ENCODE measurements at regions not wholly inside any gene's neighbourhood (a gene's known extent, or its start where the extent isn't known, plus 50 kb on each side); places are given as distances from the start of the nearest gene placed in this dataset.

GRCh38 chr16:66240631-66241395 is 125.7 kb upstream of the CDH5 start:
- no peak for DNase-seq

DNA sequence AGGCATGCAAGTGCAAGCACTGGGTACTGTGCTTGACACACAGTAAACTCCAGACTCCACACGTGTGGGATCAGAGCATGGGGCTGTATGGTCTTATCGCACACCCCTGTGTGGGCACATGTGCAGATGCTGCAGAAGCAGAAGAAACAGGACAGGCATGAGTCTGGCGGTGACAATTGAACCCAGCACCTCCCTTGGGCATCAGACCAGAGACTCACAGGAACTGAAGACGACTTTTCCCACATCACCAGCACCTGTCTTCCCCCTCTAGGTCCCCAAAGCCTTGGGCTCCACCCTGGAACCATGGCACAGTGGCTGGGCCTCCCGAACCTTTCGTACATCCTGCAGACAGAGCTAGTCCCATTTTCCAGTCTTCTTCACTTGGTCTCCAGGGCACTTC is 126.4 kb upstream of the CDH5 start:
- no peak for DNase-seq

GRCh38 chr16:66238696-66239095 is 127.8 kb upstream of the CDH5 start:
- DNase-seq: no peak

- no peak for DNase-seq
These were observed 130.2 kb upstream of the CDH5 start for GRCh38 chr16:66236301-66236700.

DNA sequence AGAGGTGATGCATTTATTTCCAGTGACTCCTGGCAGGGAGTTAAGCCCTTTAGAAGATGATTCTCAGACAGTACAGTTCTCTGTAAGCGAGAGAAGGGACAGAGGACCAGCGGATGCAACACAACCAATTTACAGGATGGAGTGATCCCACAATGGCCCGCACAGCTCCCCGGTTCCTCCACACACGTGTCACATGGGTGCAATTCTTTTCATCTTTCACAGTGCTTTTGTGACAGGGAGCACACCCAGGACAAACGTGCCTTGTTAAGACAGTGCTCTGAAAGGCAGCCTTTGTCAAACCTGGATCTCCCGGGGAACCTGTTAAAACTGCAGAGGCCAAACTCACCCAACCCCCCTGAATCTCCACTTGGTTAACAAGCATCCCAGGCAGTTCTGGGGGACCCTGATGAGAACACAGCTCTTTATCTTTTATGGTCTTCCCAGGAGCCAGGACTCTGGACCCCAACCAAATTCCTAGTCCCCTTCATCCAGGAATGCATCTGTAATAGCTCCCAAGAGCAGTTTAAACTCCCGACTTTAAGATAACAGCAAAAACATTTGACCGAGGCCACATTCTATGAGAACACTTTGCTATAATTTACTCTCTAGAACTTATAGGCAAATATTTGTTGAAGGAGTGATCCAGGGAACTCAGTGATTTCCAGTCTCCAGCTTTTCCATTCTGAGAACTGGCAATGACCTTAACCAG is 134.9 kb upstream of the CDH5 start:
- peak; percentile 13 for DNase-seq

DNA sequence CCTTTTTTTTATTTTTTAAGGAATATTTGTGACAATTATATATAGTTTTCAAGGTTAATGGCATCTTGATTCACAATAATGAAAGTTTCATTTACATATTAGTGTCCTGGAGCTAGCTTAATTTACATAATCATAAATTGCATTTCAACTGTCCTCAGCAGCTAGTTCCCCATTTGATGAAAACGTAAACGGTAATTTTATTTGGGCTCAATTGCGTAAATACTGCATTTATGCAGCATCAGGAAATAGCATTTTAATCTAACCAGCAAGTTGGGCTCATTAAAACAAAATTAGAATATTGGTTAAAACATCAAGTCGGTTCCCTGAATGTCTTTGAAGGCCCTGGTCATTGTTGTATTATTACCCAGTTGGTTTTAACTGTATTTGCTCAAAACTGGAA is 136.8 kb upstream of the CDH5 start:
- DNase-seq: no peak

DNA sequence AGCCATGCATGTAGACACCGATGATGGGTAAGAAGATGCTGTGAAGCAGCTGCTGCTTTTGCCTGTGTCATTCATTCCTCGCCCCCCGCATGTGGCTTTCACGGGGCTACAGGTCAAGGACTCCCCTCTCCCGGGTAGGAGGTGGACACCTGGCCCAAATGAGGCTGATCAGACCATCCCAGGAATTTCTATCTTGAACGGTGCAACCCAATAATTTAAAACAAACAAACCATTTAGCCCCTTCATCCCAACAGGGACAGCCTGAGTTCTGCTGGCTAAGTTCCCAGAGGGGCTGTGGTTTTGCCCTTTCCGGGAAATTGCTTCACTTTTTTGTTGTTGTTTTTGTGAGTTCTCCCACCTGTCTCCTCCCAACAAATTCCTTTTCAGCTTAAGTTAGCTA is 137.7 kb upstream of the CDH5 start:
- no peak for DNase-seq

GRCh38 chr16:66227766-66228530 is 138.5 kb upstream of the CDH5 start:
- no peak for DNase-seq

DNA sequence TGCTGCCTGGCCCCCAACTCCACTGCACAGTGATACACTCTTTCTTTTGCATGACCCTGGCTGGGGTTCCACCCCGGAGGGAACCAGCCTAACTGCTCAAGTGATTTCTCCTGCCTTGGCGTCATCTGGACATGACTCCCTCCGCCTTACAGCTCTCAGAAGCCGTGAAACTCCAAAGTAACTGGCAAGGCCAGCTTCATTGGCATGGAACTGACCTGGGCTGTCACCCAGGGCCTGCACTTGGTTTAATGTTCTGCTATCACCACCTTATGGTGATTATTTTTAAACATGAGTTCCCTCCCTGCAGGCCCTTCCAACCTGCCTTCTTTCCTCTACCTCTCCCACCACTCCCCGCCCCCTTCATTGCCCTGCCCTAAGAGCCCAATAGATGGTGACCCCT is 139.7 kb upstream of the CDH5 start:
- no peak for DNase-seq

DNA sequence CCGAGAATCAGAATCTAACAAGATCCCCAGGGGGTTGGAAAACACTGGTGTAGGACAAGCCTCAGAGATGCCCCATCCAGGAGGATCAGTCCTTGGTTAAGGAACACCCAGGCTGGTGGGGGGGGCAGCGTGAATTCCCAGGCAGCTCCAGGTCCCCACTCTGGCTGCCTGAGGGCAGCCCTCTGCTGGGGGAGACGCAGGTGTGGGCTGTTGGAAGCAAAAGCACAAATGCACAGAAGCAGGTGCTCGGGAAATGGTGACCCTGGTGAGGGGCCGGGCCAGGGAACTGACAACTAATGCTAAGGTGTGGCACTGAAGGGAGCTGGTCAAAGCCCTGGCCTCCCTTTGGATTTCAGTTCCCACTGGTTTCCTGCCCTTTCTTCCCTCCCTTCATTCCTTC is 140.8 kb upstream of the CDH5 start:
- DNase-seq: no peak

DNA sequence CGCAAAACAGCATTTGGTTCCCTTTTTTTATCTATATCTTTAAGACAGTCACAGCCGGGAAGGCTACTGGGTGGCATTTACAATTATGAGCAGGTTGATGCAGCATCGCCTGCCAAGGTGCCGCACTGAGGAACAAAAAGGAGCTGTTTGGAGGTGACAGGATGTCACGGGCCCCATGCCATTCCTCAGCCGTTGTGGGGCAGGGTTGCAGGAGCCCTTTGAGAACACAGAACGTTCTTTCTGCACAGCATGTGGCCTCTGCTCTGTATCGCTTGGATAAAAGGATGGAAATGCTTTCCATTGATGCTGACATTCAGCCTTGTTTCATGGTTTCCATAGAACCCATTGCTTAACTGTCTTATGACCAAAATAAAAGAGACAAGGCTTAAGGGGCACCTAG is 141.9 kb upstream of the CDH5 start:
- peak; percentile 72 for DNase-seq

- no peak for DNase-seq
These were observed 142.3 kb upstream of the CDH5 start for GRCh38 chr16:66224186-66224585.

GRCh38 chr16:66223176-66223780 is 143.2 kb upstream of the CDH5 start:
- DNase-seq: no peak

GRCh38 chr16:66222756-66223155 is 143.7 kb upstream of the CDH5 start:
- no peak for DNase-seq

DNA sequence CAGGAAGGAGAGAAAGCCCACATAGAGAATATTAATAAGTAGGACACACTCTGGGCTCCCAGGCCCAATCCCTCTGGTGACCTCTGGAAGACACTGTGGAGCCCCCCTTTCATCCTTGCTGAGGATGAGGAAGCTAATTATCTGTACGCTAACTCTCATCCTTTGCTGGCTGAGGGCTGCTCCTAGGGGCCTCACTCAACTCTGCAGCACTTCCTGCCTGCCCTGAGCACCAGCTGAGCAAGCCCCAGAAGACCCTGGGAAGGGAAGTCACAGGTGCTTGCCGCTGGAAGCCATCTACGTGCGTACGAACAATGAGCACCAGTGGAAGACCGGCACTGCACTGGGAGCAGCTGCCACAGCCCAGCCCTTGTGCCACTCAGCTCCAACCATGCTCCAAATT is 145.8 kb upstream of the CDH5 start:
- peak; percentile 49 for DNase-seq

GRCh38 chr16:66219491-66219890 is 147.0 kb upstream of the CDH5 start:
- DNase-seq: no peak

DNA sequence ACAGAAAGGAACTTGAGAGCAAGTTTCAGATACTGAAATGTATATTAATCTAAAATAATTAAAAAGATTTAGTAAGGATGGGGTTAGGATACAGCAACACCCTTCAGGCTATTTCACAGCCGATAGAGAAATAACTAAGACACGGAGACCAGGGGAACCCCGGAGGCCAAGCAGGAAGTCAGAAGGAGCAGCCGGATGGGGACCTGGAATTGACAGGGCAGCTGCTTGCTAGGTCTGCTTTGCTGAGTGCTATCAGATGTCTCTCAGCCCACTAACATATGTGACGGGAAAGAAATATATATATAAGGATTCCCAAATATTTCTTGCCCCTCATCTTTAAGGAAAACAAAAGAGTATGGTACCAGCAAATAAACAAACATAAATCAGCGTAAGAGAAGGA is 154.1 kb upstream of the CDH5 start:
- no peak for DNase-seq

GRCh38 chr16:66211651-66212050 is 154.8 kb upstream of the CDH5 start:
- no peak for DNase-seq

DNA sequence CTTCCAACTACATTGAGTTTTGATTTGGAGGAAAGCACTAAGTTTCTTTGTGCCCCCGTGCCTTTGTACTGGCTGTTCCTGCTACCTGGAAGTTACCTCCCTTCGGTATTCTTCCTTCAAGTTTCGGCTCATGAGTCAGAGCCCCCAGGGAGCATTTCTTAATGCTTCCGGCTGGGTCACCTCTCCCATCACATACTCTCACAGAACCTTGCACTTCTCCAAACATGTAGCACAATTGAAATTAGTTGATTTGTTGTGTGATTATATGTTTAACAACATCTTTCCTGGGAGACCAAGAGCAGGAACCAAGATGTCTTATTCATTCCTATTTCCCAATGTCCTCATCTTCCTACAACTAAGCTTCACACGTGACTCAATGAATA is 158.6 kb upstream of the CDH5 start:
- no peak for DNase-seq

DNA sequence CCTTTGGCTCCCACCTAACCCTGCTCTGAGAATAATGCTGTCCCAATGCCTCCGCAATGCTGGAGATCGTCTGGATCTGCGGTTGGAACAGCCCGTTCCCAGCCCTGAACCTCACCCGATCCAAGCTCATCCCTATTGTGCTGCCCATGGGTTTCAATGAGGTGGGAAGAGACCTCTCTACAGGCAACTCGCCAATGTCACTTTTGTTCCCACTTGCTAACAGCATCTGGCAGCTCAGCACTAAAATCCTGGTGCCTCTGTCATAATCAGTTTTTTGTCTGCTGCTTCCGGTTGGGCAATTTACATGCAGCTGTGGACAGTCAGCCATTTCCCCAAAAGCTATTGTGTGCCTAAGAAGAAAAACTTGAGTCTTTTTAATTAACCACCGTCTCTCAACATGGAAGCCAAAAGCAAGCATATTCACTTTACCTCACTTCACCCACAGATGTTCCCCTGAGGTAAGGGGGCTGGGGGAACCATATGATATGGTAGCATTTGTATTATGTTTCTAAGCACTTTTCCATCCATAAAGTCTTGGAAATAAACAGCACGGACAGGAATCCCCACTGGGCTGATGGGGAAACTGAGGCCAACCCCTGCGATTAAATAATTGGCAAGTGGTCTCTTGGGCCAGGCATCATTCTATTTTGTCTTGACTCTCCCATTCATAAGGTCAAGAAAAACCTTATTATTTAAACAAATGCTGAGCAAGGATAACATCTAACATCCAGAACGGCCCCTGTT is 159.2 kb upstream of the CDH5 start:
- DNase-seq: peak; percentile 54

DNA sequence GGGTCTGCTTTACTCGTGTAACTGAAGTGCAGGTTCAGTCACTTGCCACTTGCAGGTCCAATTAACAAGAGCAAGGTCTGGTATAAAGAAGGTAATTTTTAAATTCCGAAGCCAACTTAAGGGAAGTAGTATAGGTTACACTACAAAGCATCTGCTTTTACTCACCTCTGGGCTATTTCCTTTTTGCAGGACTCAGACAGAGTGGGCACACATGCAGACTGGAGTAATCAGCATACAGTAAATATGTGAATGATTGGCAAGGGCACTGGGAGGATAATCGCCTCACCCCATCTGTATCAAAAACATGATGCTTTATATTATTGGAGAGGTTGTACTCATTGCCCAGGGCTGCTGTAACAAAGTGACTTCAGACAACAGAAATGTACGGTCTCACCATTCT is 160.1 kb upstream of the CDH5 start:
- no peak for DNase-seq

DNA sequence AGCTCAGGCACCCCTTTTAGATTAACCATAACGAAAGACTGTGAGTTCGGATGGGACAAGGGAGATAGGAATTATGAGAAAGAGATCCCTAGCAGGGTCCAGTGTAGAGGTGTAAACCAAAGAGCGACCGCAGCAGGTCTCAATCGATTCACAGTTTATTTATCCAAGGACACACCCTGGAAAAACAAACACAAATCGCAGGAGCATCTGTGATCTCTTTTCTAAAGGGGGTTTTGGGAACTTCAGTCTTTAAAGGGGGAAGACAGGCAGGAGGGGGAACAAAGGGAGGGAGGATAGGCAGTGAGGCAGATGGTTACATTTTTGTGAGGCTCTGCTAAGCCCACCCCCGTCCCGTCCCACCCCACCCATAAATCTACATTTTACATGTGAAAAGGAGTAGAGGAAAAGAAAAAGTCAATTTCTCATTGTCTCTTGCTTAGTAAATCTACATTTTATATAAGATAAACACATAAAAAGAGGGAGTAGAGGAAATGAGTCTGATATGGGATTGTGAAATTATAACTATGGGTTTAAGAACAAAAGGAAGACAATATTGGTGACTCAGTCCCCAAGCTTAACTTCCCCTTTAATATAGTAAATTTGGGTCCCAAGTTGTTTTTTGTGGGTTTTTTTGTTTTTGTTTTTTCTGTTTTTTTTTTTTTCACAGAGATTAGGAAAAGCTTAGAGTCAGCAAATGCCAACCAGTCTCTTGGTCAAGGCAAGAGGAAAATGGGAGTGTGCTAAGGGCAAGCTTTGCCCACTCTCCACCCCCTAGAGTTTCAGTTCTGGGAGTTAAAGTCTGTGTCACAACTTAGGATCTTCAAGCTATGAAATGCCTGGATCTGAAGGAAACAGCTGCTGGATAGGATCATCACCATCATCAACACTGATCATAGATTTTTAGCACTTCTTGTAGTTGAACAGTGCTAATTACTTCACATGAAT is 160.9 kb upstream of the CDH5 start:
- no peak for DNase-seq
